ENCODE measurements at regions not wholly inside any gene's neighbourhood (a gene's known extent, or its start where the extent isn't known, plus 50 kb on each side); places are given as distances from the start of the nearest gene placed in this dataset.

DNA sequence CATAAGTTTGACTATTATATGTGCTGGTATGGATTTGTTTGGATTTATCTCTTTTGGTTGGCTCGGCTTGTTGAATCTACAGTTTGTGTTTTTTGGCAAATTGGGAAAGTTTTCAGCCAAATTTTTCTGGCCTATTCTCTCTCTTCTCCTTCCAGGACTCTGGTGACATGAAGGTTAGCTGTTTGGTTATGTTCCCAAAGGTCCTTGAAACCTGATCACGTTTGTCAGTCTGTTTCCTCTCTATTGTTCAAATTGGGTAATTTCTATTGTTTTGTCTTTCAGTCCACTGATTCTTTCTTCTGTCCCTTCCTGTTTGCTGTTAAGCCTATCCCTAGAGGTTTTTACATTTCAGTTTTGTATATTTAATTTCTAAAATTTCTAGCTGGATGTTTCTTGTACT is 81.5 kb upstream of the SHISA2 start:
- TF ChIP-seq HOXA7 (CRISPR knock-in tag; IDR thresholded peaks at IDR 0.05) (no peak), POLR2A (IDR thresholded peaks at IDR 0.05; ENCODE audit: low read length) (no peak), JUN (IDR thresholded peaks at IDR 0.05) (no peak), CHD4 (IDR thresholded peaks at IDR 0.05; ENCODE audit: borderline replicate concordance) (no peak), CEBPB (IDR thresholded peaks at IDR 0.05) (no peak), RCOR1 (IDR thresholded peaks at IDR 0.05; ENCODE audit: low read depth, low read length) (no peak), KDM5A (IDR thresholded peaks at IDR 0.05) (no peak), EP300 (IDR thresholded peaks at IDR 0.05) (no peak), HDAC2 (IDR thresholded peaks at IDR 0.05) (no peak), SMC3 (IDR thresholded peaks at IDR 0.05) (no peak)
- TF ChIP-seq, protein P1, sequence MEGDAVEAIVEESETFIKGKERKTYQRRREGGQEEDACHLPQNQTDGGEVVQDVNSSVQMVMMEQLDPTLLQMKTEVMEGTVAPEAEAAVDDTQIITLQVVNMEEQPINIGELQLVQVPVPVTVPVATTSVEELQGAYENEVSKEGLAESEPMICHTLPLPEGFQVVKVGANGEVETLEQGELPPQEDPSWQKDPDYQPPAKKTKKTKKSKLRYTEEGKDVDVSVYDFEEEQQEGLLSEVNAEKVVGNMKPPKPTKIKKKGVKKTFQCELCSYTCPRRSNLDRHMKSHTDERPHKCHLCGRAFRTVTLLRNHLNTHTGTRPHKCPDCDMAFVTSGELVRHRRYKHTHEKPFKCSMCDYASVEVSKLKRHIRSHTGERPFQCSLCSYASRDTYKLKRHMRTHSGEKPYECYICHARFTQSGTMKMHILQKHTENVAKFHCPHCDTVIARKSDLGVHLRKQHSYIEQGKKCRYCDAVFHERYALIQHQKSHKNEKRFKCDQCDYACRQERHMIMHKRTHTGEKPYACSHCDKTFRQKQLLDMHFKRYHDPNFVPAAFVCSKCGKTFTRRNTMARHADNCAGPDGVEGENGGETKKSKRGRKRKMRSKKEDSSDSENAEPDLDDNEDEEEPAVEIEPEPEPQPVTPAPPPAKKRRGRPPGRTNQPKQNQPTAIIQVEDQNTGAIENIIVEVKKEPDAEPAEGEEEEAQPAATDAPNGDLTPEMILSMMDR (IDR thresholded peaks at IDR 0.05), result no peak
